Retinal pigment epithelial cell (primary cell): ENCODE measurements at regions not wholly inside any gene's neighbourhood (a gene's known extent, or its start where the extent isn't known, plus 50 kb on each side); places are given as distances from the start of the nearest gene placed in this dataset.

Experiments
- DNase-seq: peaks from one replicate; pipeline ENCODE4 v3.0.0-alpha.2; 2010; ENCODE audit warnings: low read depth
- H3K4me3 ChIP-seq: 2 replicates; pipeline ENCODE4 v1.5.1; 2011; ENCODE audit warnings: mild to moderate bottlenecking, low read length, control low read depth, moderate library complexity
- TF ChIP-seq, protein P1 (sequence below): conservative IDR thresholded peaks from 2 replicates; pipeline ENCODE4 v1.5.1; 2011; ENCODE audit warnings: low read depth, low read length, control low read depth, inconsistent platforms

DNA sequence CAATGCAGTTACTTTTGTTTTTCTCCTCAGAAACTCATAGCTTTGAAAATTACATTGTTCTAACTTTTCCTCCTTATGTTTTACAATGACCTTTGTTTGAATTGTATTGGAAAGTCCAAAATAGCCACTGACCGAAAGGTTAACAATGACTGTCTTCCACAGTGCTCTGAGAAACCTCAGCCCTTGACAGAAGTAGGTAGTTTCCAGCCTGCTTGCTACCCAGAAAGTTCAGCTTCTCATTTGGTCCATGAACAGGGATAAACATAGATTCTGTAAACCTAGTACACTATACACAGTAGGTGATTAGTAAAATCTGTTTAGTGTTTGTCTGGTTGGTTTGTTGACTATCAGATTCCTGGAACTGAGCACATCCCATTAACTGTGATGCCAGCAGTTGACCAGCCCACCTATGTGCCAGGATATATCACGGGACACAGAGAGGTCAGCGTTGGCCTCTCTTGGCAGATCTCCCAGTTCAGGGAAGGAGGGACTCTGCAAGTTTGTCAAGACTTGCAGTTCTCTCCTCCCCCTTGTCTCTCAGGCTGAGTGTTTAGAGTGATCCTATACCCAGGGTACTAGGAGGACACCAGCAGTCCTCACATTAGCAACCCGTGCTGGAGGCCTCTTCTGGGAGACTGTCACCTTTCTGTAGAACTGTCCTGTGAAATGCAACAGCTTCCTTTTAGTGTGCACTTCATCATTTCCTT is 297.6 kb downstream of the ARHGAP12 start:
- H3K4me3 ChIP-seq: no peak overlapping the region
- peak; percentile 39 for DNase-seq
- TF ChIP-seq, protein P1, sequence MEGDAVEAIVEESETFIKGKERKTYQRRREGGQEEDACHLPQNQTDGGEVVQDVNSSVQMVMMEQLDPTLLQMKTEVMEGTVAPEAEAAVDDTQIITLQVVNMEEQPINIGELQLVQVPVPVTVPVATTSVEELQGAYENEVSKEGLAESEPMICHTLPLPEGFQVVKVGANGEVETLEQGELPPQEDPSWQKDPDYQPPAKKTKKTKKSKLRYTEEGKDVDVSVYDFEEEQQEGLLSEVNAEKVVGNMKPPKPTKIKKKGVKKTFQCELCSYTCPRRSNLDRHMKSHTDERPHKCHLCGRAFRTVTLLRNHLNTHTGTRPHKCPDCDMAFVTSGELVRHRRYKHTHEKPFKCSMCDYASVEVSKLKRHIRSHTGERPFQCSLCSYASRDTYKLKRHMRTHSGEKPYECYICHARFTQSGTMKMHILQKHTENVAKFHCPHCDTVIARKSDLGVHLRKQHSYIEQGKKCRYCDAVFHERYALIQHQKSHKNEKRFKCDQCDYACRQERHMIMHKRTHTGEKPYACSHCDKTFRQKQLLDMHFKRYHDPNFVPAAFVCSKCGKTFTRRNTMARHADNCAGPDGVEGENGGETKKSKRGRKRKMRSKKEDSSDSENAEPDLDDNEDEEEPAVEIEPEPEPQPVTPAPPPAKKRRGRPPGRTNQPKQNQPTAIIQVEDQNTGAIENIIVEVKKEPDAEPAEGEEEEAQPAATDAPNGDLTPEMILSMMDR: no peak

DNA sequence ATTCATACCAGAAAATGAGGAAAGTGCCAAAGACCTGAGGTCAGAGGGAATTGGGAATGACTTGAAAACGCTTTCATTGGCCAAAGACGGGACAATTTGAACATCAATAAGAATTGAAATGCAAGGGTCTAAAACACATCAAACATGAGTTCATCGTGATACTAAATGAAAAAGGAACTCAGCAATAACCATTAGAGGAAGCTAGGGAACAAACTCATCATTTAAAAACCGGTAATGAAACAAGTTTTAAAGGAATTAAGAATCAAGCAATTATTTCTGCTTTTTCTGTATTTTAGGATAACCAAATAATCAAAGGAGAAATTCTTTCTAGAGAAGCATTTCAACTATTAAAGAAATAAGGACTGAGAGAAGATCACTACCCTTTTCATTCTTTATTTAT is 303.1 kb downstream of the ARHGAP12 start:
- TF ChIP-seq, protein P1: no peak
- H3K4me3 ChIP-seq: no peak overlapping the region
- no peak for DNase-seq

DNA sequence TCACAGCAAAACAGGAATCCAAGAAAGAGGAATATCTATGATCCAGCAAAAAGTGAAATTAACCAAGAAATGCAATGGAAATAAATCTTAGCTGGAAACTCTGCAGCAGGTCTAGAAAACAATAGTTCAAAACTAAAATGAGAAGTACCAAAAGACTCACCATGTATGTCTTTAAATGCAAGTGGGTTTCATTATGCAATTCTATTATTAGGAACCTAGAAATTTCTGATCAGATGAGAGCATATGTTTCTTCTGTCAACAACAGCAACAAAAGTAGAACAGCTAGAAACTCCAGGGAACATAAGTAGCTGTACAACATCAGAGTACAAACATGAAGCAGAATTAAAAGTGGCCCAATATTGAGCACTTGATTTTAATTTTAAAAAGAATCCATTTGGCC is 304.0 kb downstream of the ARHGAP12 start:
- H3K4me3 ChIP-seq: no peak overlapping the region
- DNase-seq: no peak
- TF ChIP-seq, protein P1: no peak

DNA sequence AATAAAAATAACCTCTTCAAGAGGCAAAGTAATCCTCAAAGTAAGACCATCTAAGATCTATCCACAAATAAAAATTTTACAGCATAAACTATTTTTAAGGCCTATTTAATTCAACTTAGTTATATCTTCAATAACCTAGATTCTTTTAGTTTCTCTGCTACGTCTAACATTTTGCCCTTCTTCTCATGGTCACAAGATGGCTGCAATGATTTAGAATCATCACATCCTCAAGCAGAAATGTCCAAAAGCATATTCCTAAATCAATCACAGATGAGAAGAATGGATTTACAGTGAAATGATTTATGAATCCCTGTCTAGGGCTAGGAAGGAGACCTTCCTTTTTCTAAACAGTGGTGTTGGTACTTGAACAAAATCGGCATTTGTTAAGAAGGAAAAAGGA is 304.7 kb downstream of the ARHGAP12 start:
- DNase-seq: no peak
- no peak overlapping the region for H3K4me3 ChIP-seq
- TF ChIP-seq, protein P1: no peak

DNA sequence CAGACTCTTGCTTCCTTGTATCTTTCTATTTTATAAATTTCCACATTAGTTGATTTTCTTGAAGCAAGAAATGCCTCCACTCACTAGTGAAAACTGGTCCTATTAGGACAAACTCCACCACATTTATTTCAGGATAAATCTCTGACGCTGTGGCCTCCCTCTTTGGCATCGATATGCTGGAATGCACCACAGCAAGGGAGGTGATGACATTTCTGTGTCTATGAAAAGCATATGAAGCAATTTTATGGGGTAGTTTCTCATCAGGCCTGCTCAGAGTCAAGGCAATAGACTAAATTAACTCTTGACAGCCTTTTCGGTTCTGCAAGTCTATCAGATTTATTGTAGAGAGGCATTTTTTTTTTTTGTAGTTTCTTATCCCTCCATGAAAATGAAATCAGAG is 304.4 kb downstream of the ZEB1 start:
- no peak for DNase-seq
- no peak overlapping the region for H3K4me3 ChIP-seq
- TF ChIP-seq, protein P1: no peak

DNA sequence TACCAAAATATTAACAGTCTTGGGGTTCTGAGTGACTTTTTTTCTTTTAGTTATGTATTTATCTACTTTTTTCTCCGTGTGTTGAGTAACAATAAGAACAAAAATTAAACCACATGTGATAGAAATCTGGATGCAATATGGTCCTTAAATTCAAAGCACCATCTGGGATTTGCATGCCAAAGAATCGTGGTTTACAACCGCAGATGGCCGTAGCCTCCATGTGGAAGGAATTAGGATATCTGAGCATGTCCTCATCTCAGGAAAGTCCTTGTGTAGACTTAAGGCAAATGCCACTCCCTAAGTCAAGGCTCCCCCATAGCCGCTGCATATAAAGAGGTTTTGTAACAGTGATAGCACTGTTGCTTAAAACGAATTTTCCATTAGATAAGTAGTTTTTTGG is 304.0 kb downstream of the ZEB1 start:
- TF ChIP-seq, protein P1: no peak
- DNase-seq: no peak
- H3K4me3 ChIP-seq: no peak overlapping the region

DNA sequence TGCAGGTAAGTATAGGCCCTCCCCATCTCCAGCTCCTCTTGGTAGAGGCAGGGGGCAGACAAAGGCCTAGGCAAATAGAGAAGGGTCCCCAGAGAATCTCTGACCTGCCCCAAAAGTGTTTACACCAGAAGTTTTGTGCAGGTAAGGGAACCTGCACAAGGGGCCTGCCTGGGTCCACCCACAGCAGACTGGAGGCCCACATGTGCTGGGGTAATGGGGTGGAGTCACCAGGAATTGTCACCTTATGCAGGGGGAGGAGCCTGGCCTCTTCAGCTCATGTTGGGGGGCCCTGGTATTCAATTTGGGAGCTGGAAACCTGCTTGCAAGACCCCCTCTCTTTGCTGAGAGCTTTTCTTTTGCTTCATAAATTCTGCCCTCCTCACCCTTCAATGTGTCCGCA is 302.7 kb downstream of the ZEB1 start:
- no peak for DNase-seq
- no peak overlapping the region for H3K4me3 ChIP-seq
- TF ChIP-seq, protein P1: no peak
